Breast epithelium (tissue), 3 donors: ENCODE measurements at regions not wholly inside any gene's neighbourhood (a gene's known extent, or its start where the extent isn't known, plus 50 kb on each side); places are given as distances from the start of the nearest gene placed in this dataset.

Experiments
- CTCF ChIP-seq, 3 donors: fragments of 450-650 bp; IDR thresholded peaks; one replicate each; pipeline ENCODE4 v1.5.1; 2016 to 2017; ENCODE audit warnings: antibody characterized with exemption in 3 of 3, mild to moderate bottlenecking in 3 of 3, moderate library complexity in 3 of 3
- POLR2A ChIP-seq: fragments of 450-650 bp; IDR thresholded peaks from one replicate; pipeline ENCODE4 v1.6.1; 2016; ENCODE audit warnings: antibody characterized with exemption, mild to moderate bottlenecking, moderate library complexity
- POLR2AphosphoS5 ChIP-seq, 3 donors: sonication (generic); formaldehyde crosslinking; IDR thresholded peaks; one replicate each; pipeline ENCODE4 v1.6.1; 2017; ENCODE audit warnings: antibody characterized with exemption in 3 of 3

GRCh38 chr15:39193611-39194010 lies 387.3 kb upstream of the THBS1 start:
- TF ChIP-seq CTCF (IDR thresholded peaks at IDR 0.05) (no peak), POLR2AphosphoS5 (IDR thresholded peaks at IDR 0.05) (no peak), POLR2A (no peak)
